Activated CD8-positive, alpha-beta T cell treated with anti-CD3 and anti-CD28 coated beads, Interleukin-2, amount 10 ng/mL, durations not matched to agents 7 days and 5 days (primary cell): ENCODE measurements at regions not wholly inside any gene's neighbourhood (a gene's known extent, or its start where the extent isn't known, plus 50 kb on each side); places are given as distances from the start of the nearest gene placed in this dataset.
A peak's percentile ranks its signal among the peaks of the same experiment; 100 is the strongest.

Experiments used
- ATAC-seq: fragments of 150-1000 bp; cut with Tn5 transposase; one replicate; pipeline ENCODE4 v1.10.0; 2021; ENCODE audit warnings: moderate library complexity
- CTCF ChIA-PET: fragments of 350-600 bp; sonication (Branson Sonifier 250); formaldehyde crosslinking; loops from one replicate; lab custom pipeline; 2021; ENCODE audit warnings: antibody characterized with exemption; lab: Charles Lee
- POLR2A ChIA-PET: fragments of 350-600 bp; sonication (Branson Sonifier 250); formaldehyde crosslinking; loops from one replicate; lab custom pipeline; 2021; ENCODE audit warnings: antibody characterized with exemption; lab: Charles Lee
- DNase-seq: peaks from one replicate; pipeline ENCODE4 v3.0.0-alpha.2; 2020
- H3K27ac Mint-ChIP-seq: one replicate; pipeline ENCODE4 v1.8.0; 2021; ENCODE audit warnings: mild to moderate bottlenecking, mixed read lengths
- H3K27me3 Mint-ChIP-seq: one replicate; pipeline ENCODE4 v1.8.0; 2021; ENCODE audit warnings: low read depth, mixed read lengths
- H3K36me3 Mint-ChIP-seq: one replicate; pipeline ENCODE4 v1.8.0; 2021; ENCODE audit warnings: low read depth, mixed read lengths
- H3K4me1 Mint-ChIP-seq: one replicate; pipeline ENCODE4 v1.8.0; 2021; ENCODE audit warnings: low read depth, mixed read lengths
- H3K4me3 Mint-ChIP-seq: one replicate; pipeline ENCODE4 v1.8.0; 2021; ENCODE audit warnings: mild to moderate bottlenecking, mixed read lengths
- H3K9me3 Mint-ChIP-seq: one replicate; pipeline ENCODE4 v1.8.0; 2022; ENCODE audit warnings: mixed read lengths; ENCODE audit not compliant: insufficient read depth

DNA sequence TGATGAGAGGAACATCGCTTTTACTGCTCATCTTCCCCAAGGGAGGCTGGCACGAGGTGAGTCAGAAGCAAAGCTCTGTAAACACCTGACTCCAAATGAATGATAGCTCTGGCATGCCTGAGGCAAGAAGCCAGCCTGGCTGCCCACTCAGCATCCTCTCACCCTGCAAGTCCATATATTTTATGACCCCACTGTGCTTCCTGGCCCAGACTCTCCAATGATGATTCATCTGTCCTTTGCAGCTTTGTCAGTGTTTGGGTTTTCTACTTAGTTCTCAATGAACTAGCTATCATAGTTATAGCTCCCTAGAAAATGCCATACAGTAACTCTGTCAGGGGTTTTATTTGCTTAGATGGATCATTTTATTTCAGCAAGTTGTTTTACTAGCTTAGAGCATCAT, 52.1 kb upstream of the FSTL4 start:
- H3K9me3 Mint-ChIP-seq: no peaks in the 10 kb centered on the region
- DNase-seq (peak; percentile 16), ATAC-seq (no peak)
- H3K36me3 Mint-ChIP-seq: no peaks in the 10 kb centered on the region
- H3K4me1 Mint-ChIP-seq: no peaks in the 10 kb centered on the region
- ChIA-PET POLR2A (no interaction called here), CTCF (no interaction called here)
- no peak overlapping the region for H3K27ac Mint-ChIP-seq
- peaks cover 14% of the 10 kb centered on the region for H3K27me3 Mint-ChIP-seq
- no peak overlapping the region for H3K4me3 Mint-ChIP-seq

DNA sequence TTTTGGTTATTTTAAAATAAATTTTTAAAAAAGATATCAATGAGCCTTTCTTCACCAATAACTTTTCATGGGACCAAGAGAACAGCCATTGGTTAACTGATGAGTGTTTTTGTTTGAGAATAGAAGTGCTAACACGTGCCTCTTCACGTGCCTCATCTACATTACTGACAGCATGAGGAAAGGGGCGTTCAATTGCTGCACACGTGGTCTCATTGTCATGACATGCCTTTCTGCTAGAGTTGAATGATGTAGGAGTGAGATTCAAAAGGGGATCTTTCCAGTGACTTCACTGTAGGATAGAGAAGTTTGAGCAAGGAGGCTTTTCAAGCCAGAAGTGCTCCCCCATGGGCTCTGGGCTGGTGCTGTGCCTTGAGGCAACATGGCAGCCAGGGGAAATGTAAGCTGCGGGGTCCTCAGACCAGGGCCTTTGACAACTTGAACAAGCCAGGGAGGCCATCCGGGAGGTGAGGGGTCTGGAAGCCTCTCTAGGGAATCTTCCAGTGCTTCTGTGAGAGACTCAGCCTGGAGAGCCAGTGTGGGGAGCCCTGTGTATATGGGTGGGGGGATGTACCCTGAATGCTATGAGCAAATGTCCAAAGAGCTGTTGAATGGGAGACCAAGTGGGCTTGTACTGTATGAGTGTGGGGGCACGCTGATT, 51.2 kb upstream of the FSTL4 start:
- no peaks in the 10 kb centered on the region for H3K36me3 Mint-ChIP-seq
- H3K27ac Mint-ChIP-seq: no peak overlapping the region
- H3K27me3 Mint-ChIP-seq: peaks cover 17% of the 10 kb centered on the region
- H3K9me3 Mint-ChIP-seq: no peaks in the 10 kb centered on the region
- H3K4me1 Mint-ChIP-seq: no peaks in the 10 kb centered on the region
- H3K4me3 Mint-ChIP-seq: no peak overlapping the region
- DNase-seq (peak; percentile 13), ATAC-seq (no peak)
- ChIA-PET POLR2A (no interaction called here), CTCF (interaction anchor here (0.9 kb wide), 1 partner anchor 10 kb away, joined by 3 read pairs; no protein-coding TSS in a partner anchor)

DNA sequence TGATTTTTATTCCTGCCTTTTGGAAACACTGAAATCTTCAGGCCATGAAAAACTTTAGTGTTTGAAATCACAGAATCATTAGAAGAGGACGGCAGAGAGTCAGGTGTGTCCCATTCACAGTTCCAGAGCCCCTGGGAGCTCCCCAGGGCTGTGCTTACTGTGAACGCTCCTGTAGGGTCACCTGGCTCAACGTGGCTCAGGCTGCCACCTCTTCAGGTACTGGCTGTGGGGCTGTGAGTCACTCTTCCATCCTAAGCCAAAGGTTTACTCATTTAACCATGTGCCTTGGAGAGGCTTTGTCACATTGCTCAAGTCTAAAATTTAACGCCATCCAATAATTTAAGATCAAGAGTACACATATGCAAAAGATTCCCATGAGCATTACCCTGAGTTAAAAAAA, 50.2 kb upstream of the FSTL4 start:
- Mint-ChIP-seq H3K4me1 (no peaks in the 10 kb centered on the region), H3K27me3 (peaks cover 16% of the 10 kb centered on the region), H3K36me3 (no peaks in the 10 kb centered on the region), H3K9me3 (no peaks in the 10 kb centered on the region), H3K4me3 (no peak overlapping the region), H3K27ac (no peak overlapping the region)
- DNase-seq: peak; percentile 18
- ChIA-PET CTCF (interaction anchor here (0.9 kb wide), 1 partner anchor 9 kb away, joined by 3 read pairs; no protein-coding TSS in a partner anchor), POLR2A (no interaction called here)
- ATAC-seq: no peak
